Mammary epithelial cell (primary cell): ENCODE measurements at regions not wholly inside any gene's neighbourhood (a gene's known extent, or its start where the extent isn't known, plus 50 kb on each side); places are given as distances from the start of the nearest gene placed in this dataset.

ENCODE experiments used
- CTCF ChIP-seq, 2 donors: IDR thresholded peaks in 1 of 2; conservative IDR thresholded peaks in 1 of 2; 2 replicates each; pipeline ENCODE4 v1.5.1; 2011 to 2012; ENCODE audit warnings: inconsistent platforms in 2 of 2, low read length in 2 of 2, mild to moderate bottlenecking in 2 of 2, control low read depth in 1 of 2, low read depth in 1 of 2; ENCODE audit not compliant: insufficient read depth in 1 of 2; ENCODE audit errors: extremely low read depth in 1 of 2
- EZH2 ChIP-seq: IDR thresholded peaks from 2 replicates; pipeline ENCODE4 v1.6.1; 2012; ENCODE audit warnings: low read length, inconsistent platforms, borderline replicate concordance

GRCh38 chr16:48441106-48441505 is 55.9 kb upstream of the SIAH1 start:
- TF ChIP-seq CTCF (conservative IDR thresholded peaks at IDR 0.05 in 1 of 2, IDR thresholded peaks at IDR 0.05 in 1 of 2; ENCODE audit: extremely low read depth in 1 of 2, insufficient read depth in 1 of 2, low read depth in 1 of 2, low read length in 2 of 2) (no peak), EZH2 (no peak)
